ENCODE measurements at regions not wholly inside any gene's neighbourhood (a gene's known extent, or its start where the extent isn't known, plus 50 kb on each side); places are given as distances from the start of the nearest gene placed in this dataset.

DNA sequence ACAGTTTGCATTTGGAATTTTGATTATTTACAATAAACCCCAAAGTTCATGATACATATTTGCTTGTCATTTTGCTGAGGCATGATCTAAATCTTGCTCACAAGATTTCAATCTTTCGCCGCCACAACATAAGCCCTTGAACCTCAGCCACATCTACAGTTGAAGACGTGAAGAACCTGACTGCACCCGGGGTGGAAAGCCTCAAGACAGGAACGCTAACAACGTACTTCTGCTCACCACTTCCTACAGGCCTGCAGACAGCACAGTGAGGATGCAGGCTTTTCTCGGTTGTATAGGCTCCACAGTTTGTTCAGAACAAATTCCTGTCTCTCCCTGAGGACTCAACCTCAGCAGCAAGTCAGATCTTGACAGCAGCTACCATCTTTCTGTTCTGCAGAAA, 393.8 kb upstream of the PRKCQ start:
- no peak for TF ChIP-seq CTCF (IDR thresholded peaks at IDR 0.05; ENCODE audit: poor library complexity)
- no peak for TF ChIP-seq EZH2 (IDR thresholded peaks at IDR 0.05; ENCODE audit: borderline replicate concordance)
- TF ChIP-seq EZH2phosphoT487 (IDR thresholded peaks at IDR 0.05; ENCODE audit: low read depth, severe bottlenecking, unreplicated experiment): no peak
